Astrocyte of the hippocampus (primary cell): ENCODE measurements at regions not wholly inside any gene's neighbourhood (a gene's known extent, or its start where the extent isn't known, plus 50 kb on each side); places are given as distances from the start of the nearest gene placed in this dataset.
"Not testable (repeated sequence)": the region's sequence is repeated elsewhere in the genome, so short reads cannot be mapped to it uniquely, and the experiment has no call there.

Experiments
- DNase-seq: peaks from one replicate; pipeline ENCODE4 v3.0.0; 2011; ENCODE audit warnings: low read depth, low spot score

GRCh38 chr9:108766626-108767161 lies 89.1 kb downstream of the ACTL7B start:
- DNase-seq: no peak

- DNase-seq: no peak
Measured at GRCh38 chr9:108765265-108765664, 90.5 kb downstream of the ACTL7B start.

- DNase-seq: no peak
Measured at GRCh38 chr9:108762348-108763055, 93.3 kb downstream of the ACTL7B start.

DNA sequence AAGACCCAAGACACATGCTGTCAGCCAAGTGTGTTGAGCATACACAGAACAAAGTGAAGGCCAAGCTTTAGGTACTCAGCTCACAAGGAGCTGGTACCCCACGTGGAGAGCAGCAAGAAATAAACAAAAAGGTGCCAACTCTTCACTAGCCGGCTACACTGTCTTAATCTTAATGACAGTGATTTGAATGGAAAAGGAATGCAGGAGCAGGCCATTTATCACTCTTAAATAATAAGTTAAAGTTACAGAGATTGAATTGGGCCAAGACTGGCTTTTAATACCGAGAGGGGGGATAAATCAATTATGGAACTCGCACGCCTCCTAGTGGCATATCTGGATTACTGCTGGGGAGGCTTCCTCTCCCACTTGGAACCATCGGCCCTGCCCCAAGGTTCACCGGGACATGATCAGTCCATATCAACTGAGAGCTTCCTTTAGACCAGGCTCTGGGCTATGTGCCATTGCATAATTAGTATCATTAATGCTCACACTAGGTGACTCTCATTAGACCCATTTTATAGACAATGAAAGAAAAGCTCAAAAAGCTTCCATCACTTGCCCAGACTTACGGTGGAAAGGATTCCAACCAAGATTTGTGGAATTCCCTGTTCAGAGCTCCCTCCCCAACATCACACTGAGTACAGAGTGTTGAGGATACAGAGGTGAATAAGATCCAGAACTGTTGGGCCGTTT lies 94.0 kb downstream of the ACTL7B start:
- DNase-seq: peak; percentile 74

DNA sequence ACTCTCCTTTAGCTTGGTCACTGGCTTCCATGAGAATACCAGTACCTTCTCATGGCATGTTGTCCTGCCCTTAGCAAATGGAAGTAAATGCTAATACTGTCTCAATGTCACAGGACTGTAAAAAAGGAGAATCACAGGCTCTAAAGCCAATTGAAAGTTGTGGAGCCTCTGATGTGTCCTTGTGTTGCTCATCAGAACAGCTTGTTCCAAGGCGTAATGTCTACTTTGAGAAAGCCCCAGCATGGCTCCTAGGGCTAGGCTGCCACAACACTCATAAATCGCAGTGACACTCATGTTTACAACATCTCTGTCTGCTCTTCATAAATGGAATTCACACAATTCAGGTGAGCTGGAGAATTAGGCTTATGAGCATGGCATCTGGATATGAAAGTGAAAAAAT lies 94.9 kb downstream of the ACTL7B start:
- no peak for DNase-seq

DNA sequence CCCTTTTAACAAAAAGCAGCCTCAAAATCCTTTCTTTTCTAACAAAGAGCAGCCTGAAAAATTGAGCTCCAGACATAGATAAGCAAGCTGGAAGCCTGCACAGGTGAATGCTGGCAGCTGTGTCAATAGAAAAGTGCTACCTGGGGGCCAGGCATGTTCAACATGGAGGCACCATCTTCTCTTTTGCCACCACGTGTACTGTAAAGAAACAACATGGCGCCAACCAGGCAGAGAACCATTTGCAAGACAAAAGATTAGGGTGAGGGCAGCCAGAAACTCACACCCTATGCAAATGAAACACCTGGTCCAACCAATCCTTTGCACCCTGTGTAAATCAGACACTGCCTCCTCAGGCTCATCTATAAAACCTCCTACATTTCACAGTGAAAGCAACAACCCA lies 96.0 kb downstream of the ACTL7B start:
- DNase-seq: no peak

DNA sequence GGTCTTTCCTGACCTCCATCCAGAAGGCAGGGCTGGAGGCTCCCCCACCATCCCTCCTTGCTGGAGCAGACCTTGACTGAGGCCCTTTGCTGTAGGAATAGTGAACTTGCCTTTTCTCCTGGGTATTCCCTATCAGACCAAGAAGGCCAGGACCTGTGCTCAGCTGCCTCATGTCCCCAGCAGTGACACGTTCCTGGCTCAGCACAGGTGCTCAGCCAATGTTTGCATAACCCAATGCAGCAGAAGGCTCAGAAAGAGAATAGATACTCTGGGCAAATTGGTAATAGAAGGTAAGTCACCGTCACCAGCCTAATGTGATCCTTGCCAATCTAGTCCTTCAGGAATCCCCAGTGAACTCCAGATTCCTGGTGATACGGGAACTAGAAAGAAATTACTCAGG lies 96.4 kb downstream of the ACTL7B start:
- no peak for DNase-seq

DNA sequence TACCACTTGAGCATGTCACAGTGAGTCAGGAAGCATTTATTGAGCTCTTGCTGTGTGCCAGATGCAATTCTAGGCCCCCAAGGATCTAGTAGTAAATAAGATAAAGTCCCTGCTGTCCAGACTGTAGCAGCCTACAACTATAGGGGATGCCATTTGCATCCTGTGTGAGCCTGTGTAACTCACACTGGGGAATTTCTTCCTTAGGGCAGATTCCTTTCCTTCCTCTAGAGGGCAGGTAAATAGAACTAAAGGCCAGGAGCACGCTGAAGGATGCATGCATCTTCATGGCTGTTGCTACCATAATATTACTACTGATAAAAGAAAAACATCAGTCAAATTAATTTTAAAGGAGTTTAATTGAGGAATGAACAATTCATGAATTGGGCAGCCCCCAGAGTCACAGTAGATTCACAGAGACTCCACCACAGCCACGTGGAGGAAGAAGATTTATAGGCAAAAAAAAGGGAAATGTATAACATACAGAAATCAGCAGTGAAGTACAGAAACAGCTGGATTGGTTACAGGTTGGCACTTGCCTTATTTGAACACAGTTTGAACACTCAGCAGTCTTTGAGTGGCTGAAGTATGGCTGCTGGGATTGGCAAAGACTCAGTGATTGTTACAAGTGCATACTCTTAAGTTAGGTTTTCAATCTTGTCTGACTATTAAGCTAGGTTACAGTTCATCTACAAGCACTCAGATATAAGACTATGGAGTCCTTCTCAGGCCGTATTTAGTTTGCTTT lies 98.9 kb downstream of the ACTL7B start:
- no peak for DNase-seq

DNA sequence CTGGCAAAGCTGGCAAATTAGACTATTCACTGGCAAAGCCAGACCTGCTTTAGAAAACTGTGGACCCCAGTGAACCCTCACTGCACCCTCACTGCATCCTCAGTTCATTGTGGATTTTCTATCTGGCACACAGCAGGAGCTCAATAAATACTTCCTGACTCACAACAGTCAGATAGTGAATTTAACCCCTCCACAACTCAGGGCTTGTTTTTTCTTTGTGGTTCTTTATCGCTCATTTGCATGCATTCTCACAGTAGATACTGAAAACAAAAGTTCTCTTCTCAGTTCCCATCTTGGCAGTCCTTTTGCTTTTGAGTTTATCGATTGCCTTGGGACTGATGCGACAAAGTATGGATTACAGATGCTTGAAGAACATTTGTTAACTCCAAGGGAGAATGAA lies 99.8 kb downstream of the ACTL7B start:
- no peak for DNase-seq

GRCh38 chr9:108751369-108751768 lies 104.4 kb downstream of the ACTL7B start:
- no peak for DNase-seq

- no peak for DNase-seq
Measured at GRCh38 chr9:108750661-108751215, 105.0 kb downstream of the ACTL7B start.

- no peak for DNase-seq
Measured at GRCh38 chr9:108748776-108749175, 107.0 kb downstream of the ACTL7B start.

- DNase-seq: peak; percentile 30
Measured at GRCh38 chr9:108746864-108747263, 108.9 kb downstream of the ACTL7B start.

DNA sequence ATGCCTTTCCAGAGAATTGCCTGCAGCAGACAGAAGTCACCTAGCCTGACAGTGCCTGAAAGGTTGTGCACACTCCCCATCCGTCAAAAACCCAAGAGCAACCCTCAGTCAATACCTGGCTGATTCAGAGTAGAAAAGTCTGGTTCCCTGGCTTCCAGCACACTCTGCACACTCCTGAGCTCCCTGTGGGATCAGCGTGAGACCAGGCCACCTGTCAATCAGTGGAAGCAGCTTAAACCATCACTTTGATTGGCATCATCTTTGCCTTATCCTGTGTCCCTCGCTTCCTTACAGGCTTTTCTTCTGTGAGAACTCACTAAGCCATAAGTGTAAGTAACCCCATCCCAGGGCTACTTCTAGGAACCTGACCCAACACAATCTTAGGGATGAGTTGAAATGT lies 109.8 kb downstream of the ACTL7B start:
- DNase-seq: no peak

- no peak for DNase-seq
Measured at GRCh38 chr9:108744641-108745040, 111.1 kb downstream of the ACTL7B start.

- peak; percentile 57 for DNase-seq
Measured at GRCh38 chr9:108743901-108744371, 111.8 kb downstream of the ACTL7B start.

- DNase-seq: no peak
Measured at GRCh38 chr9:108743416-108743815, 112.4 kb downstream of the ACTL7B start.

GRCh38 chr9:108742191-108742590 lies 113.6 kb downstream of the ACTL7B start:
- no peak for DNase-seq

GRCh38 chr9:108731292-108731691 lies 124.5 kb downstream of the ACTL7B start:
- DNase-seq: not testable (repeated sequence)

DNA sequence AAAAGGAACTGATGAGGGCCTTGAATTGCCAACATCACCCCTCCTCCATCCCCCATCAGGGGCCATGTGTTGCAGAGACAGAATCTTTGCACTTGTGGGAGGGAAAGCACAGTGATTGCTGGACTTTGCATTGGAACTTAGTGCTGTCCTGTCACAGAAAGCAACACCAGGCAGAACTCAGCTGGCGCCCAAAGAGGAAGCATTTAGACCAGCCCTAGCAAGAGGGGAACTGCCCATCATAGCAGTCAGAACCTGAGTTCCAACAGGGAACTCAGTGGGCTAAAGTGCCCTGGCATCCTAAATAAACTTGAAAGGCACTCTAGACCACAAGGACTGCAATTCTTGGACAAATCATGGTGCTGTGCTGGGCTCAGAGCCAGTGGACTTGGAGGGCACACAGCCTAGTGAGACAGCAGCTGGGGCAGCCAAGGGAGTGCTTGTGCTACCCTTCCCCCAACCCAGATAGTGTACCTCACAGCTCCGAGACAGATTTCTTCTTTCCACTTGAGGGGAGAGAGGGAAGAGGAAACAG lies 128.1 kb downstream of the ACTL7B start:
- DNase-seq: peak; percentile 73

DNA sequence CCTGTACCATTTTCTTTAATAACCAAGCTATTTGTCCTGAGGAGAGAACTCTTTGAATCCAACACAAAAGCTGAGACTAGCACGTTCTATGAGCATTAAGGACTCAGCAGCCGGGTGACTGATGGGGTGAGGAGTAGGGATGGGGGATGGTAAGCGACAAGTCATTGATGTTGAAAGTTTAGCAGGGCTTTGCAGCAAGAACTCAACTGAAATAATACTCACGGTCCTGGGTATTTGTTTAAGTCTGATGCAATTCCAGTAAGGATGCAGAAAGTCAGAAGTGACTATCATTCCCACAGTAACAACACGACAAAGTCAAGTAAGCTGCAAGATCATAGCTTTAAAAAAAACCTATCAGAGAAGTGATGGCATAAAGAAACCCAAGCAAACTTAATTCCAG lies 131.1 kb downstream of the ACTL7B start:
- DNase-seq: no peak

DNA sequence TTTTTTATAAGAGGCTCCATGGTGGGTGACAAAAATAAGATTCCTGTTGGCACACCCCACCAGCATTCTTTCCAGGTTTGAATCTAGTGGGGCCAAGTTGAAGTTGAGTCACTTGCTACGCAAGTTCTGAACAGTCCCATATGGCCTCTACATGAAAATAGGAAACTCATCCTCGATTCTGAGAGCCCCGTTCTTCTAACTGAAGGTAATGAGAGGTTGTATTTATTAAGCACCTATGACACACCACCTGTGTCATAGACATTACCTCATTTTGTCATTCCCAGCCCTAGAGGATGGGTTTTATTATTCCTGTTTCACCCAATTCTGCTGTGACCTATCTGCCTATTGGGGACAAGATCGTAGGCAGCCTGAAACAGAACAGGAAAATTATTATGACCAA lies 131.7 kb downstream of the ACTL7B start:
- no peak for DNase-seq
